RWPE2 (cell line): ENCODE measurements at regions not wholly inside any gene's neighbourhood (a gene's known extent, or its start where the extent isn't known, plus 50 kb on each side); places are given as distances from the start of the nearest gene placed in this dataset.

Experiments used
- ATAC-seq: fragments of 200-7000 bp; cut with Tn5 transposase; 3 replicates; pipeline ENCODE4 v1.9.1; 2021; ENCODE audit warnings: low read depth
- DNase-seq: peaks from one replicate; pipeline ENCODE4 v3.0.0-alpha.2; 2020; ENCODE audit warnings: low spot score
- H3K27ac ChIP-seq: fragments of 450-650 bp; 2 replicates; pipeline ENCODE4 v1.5.1; 2017; ENCODE audit warnings: mild to moderate bottlenecking; ENCODE audit not compliant: poor library complexity, severe bottlenecking
- H3K27me3 ChIP-seq: fragments of 250-450 bp; sonication (Bioruptor Pico); 2 replicates; pipeline ENCODE4 v1.5.1; 2021; ENCODE audit warnings: mild to moderate bottlenecking, moderate library complexity; ENCODE audit not compliant: insufficient read depth, poor library complexity, severe bottlenecking
- H3K36me3 ChIP-seq: fragments of 250-450 bp; sonication (Bioruptor Pico); 2 replicates; pipeline ENCODE4 v1.5.1; 2020; ENCODE audit warnings: low read depth, mild to moderate bottlenecking, moderate library complexity
- H3K4me1 ChIP-seq: fragments of 250-450 bp; sonication (Bioruptor Pico); 2 replicates; pipeline ENCODE4 v1.5.1; 2021; ENCODE audit warnings: mild to moderate bottlenecking, moderate library complexity; ENCODE audit not compliant: insufficient read depth, poor library complexity, severe bottlenecking
- H3K4me3 ChIP-seq: fragments of 250-450 bp; sonication (Bioruptor Pico); 2 replicates; pipeline ENCODE4 v1.5.1; 2021; ENCODE audit warnings: mild to moderate bottlenecking, moderate library complexity; ENCODE audit not compliant: severe bottlenecking
- H3K9me3 ChIP-seq: fragments of 250-450 bp; sonication (Bioruptor Pico); 2 replicates; pipeline ENCODE4 v1.5.1; 2021; ENCODE audit warnings: mild to moderate bottlenecking, moderate library complexity; ENCODE audit not compliant: severe bottlenecking
- CTCF ChIP-seq: fragments of 450-650 bp; IDR thresholded peaks from one replicate; pipeline ENCODE4 v1.5.1; 2017; ENCODE audit warnings: mild to moderate bottlenecking, moderate library complexity; ENCODE audit not compliant: poor library complexity, severe bottlenecking

- no peak for ATAC-seq
- Histone ChIP-seq H3K27ac (no peak overlapping the region), H3K4me3 (no peak overlapping the region), H3K36me3 (no peaks in the 10 kb centered on the region), H3K9me3 (no peaks in the 10 kb centered on the region), H3K27me3 (peaks cover 5% of the 10 kb centered on the region), H3K4me1 (no peaks in the 10 kb centered on the region)
- TF ChIP-seq CTCF, result no peak
- DNase-seq, result no peak
These were observed 198.1 kb upstream of the IRX3 start for GRCh38 chr16:54484700-54485099.

DNA sequence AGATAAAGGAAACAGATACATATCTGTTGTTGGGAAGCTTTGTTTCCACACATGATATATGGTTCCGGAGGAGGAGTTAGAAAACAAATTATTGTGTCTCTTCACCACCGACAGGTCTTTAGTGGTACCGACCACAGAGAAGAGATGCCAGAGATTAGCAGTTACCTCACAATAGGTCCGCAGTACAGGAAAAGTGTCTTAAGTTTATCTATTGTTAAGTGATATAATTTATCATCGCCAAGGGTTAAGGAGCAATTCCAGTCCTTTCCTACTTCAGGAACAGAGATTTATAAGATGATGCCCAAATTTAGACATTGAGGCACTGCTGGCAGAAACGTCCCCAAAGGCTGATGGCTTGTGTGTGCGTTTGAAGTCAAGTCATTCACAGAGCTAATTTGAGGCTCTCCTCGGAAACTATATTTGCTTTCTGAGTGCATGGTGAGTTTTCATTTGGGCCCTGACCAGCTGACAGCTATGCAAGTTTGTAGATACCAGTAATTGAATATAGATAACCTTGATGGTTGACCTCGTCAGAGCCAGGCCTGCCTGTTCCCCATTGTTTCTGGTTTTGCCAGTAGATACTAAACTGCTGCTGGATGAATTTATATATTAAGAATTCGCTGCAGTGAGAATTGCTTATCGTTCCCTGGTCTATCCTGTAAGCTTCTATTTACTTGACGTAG lies 196.4 kb upstream of the IRX3 start:
- no peak overlapping the region for H3K4me3 ChIP-seq
- no peaks in the 10 kb centered on the region for H3K4me1 ChIP-seq
- no peak for TF ChIP-seq CTCF
- DNase-seq (no peak), ATAC-seq (no peak)
- H3K27me3 ChIP-seq, result peaks cover 5% of the 10 kb centered on the region
- no peak overlapping the region for H3K27ac ChIP-seq
- no peaks in the 10 kb centered on the region for H3K36me3 ChIP-seq
- no peaks in the 10 kb centered on the region for H3K9me3 ChIP-seq

DNA sequence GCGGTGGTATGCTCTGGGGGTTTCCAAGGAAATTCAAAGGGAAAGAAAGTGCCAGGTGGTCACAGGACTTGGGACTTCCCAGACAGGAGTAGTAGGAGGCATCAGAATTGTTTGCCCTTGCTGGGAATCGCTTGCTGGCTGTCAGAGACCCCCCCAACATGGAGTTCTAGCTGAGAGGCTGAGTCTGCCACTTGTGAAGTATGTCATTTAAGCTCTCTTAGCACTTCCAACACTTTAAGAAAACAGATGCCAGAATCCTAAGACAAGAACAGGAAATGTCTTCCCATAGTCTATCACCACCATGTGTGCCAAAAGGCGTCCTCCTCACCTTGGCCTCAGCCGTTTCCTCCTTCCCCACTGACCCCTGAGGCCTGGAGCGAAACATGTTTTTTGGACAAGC lies 193.8 kb upstream of the IRX3 start:
- TF ChIP-seq CTCF, result no peak
- DNase-seq, result no peak
- Histone ChIP-seq H3K9me3 (no peaks in the 10 kb centered on the region), H3K27ac (no peak overlapping the region), H3K4me3 (no peak overlapping the region), H3K36me3 (no peaks in the 10 kb centered on the region), H3K27me3 (peaks cover 5% of the 10 kb centered on the region), H3K4me1 (no peaks in the 10 kb centered on the region)
- ATAC-seq, result no peak

DNA sequence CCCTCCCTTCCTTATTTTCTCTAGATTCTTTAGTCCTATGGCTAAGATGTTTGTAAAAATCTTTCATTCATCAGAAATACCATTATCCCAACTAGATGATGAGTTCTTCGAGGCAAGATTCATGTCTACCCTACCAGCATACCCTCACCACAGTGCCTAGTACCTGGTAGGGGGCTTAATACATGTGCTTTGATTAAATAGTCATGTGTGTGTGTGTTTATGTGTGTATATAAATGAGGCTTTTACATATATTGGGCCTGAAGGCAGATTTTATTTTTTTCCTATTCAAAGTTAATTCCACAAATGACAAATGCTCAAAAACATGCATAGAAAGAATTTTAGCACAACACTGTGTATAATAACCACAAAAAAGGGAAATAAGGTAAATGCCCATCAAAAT lies 193.0 kb upstream of the IRX3 start:
- H3K27ac ChIP-seq, result no peak overlapping the region
- DNase-seq (no peak), ATAC-seq (no peak)
- no peaks in the 10 kb centered on the region for H3K36me3 ChIP-seq
- H3K9me3 ChIP-seq, result no peaks in the 10 kb centered on the region
- H3K27me3 ChIP-seq, result peaks cover 5% of the 10 kb centered on the region
- TF ChIP-seq CTCF, result no peak
- H3K4me1 ChIP-seq, result no peaks in the 10 kb centered on the region
- no peak overlapping the region for H3K4me3 ChIP-seq

DNA sequence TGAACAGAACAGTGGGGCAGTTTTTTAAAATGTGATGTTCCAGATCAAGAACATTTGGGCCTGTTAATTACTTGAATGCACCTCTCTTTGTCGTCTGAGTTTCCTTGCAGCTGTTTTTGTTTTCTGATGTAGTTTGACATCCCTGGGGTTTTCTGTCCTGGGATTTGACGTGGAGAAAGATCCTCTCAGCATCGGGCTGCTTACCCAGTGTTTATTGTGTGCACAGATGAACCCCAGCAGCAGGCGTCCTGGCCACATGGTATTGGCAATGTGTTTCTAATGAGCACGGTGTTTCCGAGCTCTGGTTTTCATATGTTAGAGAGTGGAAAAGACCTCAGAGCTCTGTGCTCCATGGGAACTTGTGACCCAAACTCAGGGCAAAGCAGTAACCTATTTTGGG lies 191.1 kb upstream of the IRX3 start:
- no peak for DNase-seq
- no peak for ATAC-seq
- H3K27ac ChIP-seq, result no peak overlapping the region

More for the DNA sequence above, 191.1 kb upstream of the IRX3 start:
- Histone ChIP-seq H3K4me1 (no peaks in the 10 kb centered on the region), H3K9me3 (no peaks in the 10 kb centered on the region), H3K4me3 (no peak overlapping the region), H3K36me3 (no peaks in the 10 kb centered on the region), H3K27me3 (peaks cover 2% of the 10 kb centered on the region)
- TF ChIP-seq CTCF, result no peak
